Calu3 (cell line): ENCODE measurements at regions not wholly inside any gene's neighbourhood (a gene's known extent, or its start where the extent isn't known, plus 50 kb on each side); places are given as distances from the start of the nearest gene placed in this dataset.

Experiments
- BruUV-seq: library from RNA; stranded (reverse); fragments of 400-500 nt; replicated peaks from 2 replicates; lab custom pipeline; 2021; lab: Mats Ljungman, UMichigan
- CTCF ChIA-PET: fragments of 300-600 bp; sonication (Branson Sonifier 250); formaldehyde crosslinking; loops from one replicate; lab custom pipeline; 2022; ENCODE audit warnings: antibody characterized with exemption; lab: Charles Lee
- DNase-seq: peaks from one replicate; pipeline ENCODE4 v3.0.0; 2022
- H3K27ac Mint-ChIP-seq: one replicate; pipeline ENCODE4 v1.8.0; 2022; ENCODE audit warnings: mixed read lengths; ENCODE audit not compliant: unreplicated experiment
- H3K27me3 Mint-ChIP-seq: one replicate; pipeline ENCODE4 v1.8.0; 2022; ENCODE audit warnings: mixed read lengths; ENCODE audit not compliant: unreplicated experiment
- H3K36me3 Mint-ChIP-seq: one replicate; pipeline ENCODE4 v1.8.0; 2022; ENCODE audit warnings: mild to moderate bottlenecking, moderate library complexity, mixed read lengths; ENCODE audit not compliant: insufficient read depth, unreplicated experiment
- H3K4me1 Mint-ChIP-seq: one replicate; pipeline ENCODE4 v1.8.0; 2022; ENCODE audit warnings: mild to moderate bottlenecking, low read depth, mixed read lengths; ENCODE audit not compliant: unreplicated experiment
- H3K4me3 Mint-ChIP-seq: one replicate; pipeline ENCODE4 v1.8.0; 2022; ENCODE audit warnings: mild to moderate bottlenecking, low read depth, moderate library complexity, mixed read lengths; ENCODE audit not compliant: unreplicated experiment
- H3K9me3 Mint-ChIP-seq: one replicate; pipeline ENCODE4 v1.8.0; 2022; ENCODE audit warnings: low read depth, mixed read lengths; ENCODE audit not compliant: unreplicated experiment
- CTCF ChIP-seq: fragments of 200-600 bp; IDR thresholded peaks from one replicate; pipeline ENCODE4 v1.8.0; 2022; ENCODE audit warnings: antibody characterized with exemption; ENCODE audit not compliant: unreplicated experiment
- intact Hi-C: fragments of 100-400 bp; cut with micrococcal nuclease; formaldehyde crosslinking; loops from one replicate; pipeline ENCODE4 v1.10.0; 2022; ENCODE audit not compliant: unreplicated experiment

- CTCF ChIA-PET = interaction anchor here (0.5 kb wide), 1 partner anchor 626 kb away, joined by 4 read pairs; no protein-coding TSS in a partner anchor
- Mint-ChIP-seq H3K9me3 (peaks cover 21% of the 10 kb centered on the region), H3K4me3 (no peak overlapping the region), H3K36me3 (no peaks in the 10 kb centered on the region), H3K27me3 (no peaks in the 10 kb centered on the region), H3K27ac (no peak overlapping the region), H3K4me1 (no peaks in the 10 kb centered on the region)
- intact Hi-C loops = no loop called here
- DNase-seq = no peak
- no peak for TF ChIP-seq CTCF
- BruUV-seq = no TSS peak
Observed at GRCh38 chr5:158601118-158601517, 498.6 kb downstream of the EBF1 start.

- Mint-ChIP-seq H3K27ac (no peak overlapping the region), H3K9me3 (peaks cover 19% of the 10 kb centered on the region), H3K4me3 (no peak overlapping the region), H3K4me1 (no peaks in the 10 kb centered on the region), H3K27me3 (no peaks in the 10 kb centered on the region), H3K36me3 (no peaks in the 10 kb centered on the region)
- no TSS peak for BruUV-seq
- intact Hi-C loops = no loop called here
- CTCF ChIA-PET = no interaction called here
- DNase-seq = no peak
- no peak for TF ChIP-seq CTCF
Observed at GRCh38 chr5:158600679-158601078, 499.0 kb downstream of the EBF1 start.

GRCh38 chr5:158599157-158599556 lies 500.6 kb downstream of the EBF1 start:
- no TSS peak for BruUV-seq
- DNase-seq = no peak
- CTCF ChIA-PET = no interaction called here
- Mint-ChIP-seq H3K9me3 (peaks cover 18% of the 10 kb centered on the region), H3K4me1 (no peaks in the 10 kb centered on the region), H3K27ac (no peak overlapping the region), H3K27me3 (no peaks in the 10 kb centered on the region), H3K4me3 (no peak overlapping the region), H3K36me3 (no peaks in the 10 kb centered on the region)
- intact Hi-C loops = no loop called here
- no peak for TF ChIP-seq CTCF

- no peak for DNase-seq
- intact Hi-C loops = no loop called here
- H3K9me3 Mint-ChIP-seq = peaks cover 9% of the 10 kb centered on the region
- CTCF ChIA-PET = no interaction called here
- H3K27me3 Mint-ChIP-seq = no peaks in the 10 kb centered on the region
- no TSS peak for BruUV-seq
- no peak overlapping the region for H3K27ac Mint-ChIP-seq
- no peaks in the 10 kb centered on the region for H3K4me1 Mint-ChIP-seq
- TF ChIP-seq CTCF = no peak
- H3K36me3 Mint-ChIP-seq = no peaks in the 10 kb centered on the region
- H3K4me3 Mint-ChIP-seq = no peak overlapping the region
Observed at GRCh38 chr5:158594595-158595242, 505.0 kb downstream of the EBF1 start.
